GM12892 (cell line): ENCODE measurements at regions not wholly inside any gene's neighbourhood (a gene's known extent, or its start where the extent isn't known, plus 50 kb on each side); places are given as distances from the start of the nearest gene placed in this dataset.

ENCODE experiments used
- POLR2A ChIP-seq: IDR thresholded peaks from 2 replicates; pipeline ENCODE4 v1.6.1; 2011; ENCODE audit warnings: low read depth, low read length, control low read depth
- POLR2AphosphoS5 ChIP-seq: IDR thresholded peaks from 2 replicates; pipeline ENCODE4 v1.6.1; 2011; ENCODE audit warnings: low read depth, low read length, control low read depth

- TF ChIP-seq POLR2A (no peak), POLR2AphosphoS5 (no peak)
These were observed 1037.0 kb upstream of the NR2F2 start for GRCh38 chr15:95293456-95294031.
